SK-N-SH (cell line): ENCODE measurements at regions not wholly inside any gene's neighbourhood (a gene's known extent, or its start where the extent isn't known, plus 50 kb on each side); places are given as distances from the start of the nearest gene placed in this dataset.

Experiments
- CTCF ChIA-PET: fragments of 300-600, 350-600 bp; formaldehyde crosslinking; extraction: SDS; loops from one replicate; lab custom pipeline; 2021; lab: Yijun Ruan, JAX
- POLR2A ChIA-PET: fragments of 350-600 bp; sonication (Branson Sonifier 250); formaldehyde crosslinking; extraction: SDS; loops from one replicate; lab custom pipeline; 2020; ENCODE audit warnings: antibody characterized with exemption, inconsistent platforms; lab: Yijun Ruan, JAX
- DNase-seq: peaks from one replicate; pipeline ENCODE4 v3.0.0; 2012
- H2AFZ ChIP-seq: fragments of 200-600 bp; sonication (generic); 2 replicates; pipeline ENCODE4 v1.8.1; 2016; ENCODE audit warnings: antibody characterized with exemption, mild to moderate bottlenecking, low read depth
- H3F3A ChIP-seq: fragments of 200-600 bp; sonication (generic); replicated peaks from 2 replicates; pipeline ENCODE3; 2016; ENCODE audit warnings: antibody characterized with exemption, mild to moderate bottlenecking; ENCODE audit not compliant: insufficient read depth
- H3K27ac ChIP-seq, 2 experiments: fragments of 200-500 bp in 1 of 2; fragments of 200-600 bp in 1 of 2; sonication (Bioruptor generic) in 1 of 2; sonication (generic), shearing (Covaris generic) in 1 of 2; 2 replicates each; pipeline versions ENCODE4 v1.5.1 to v1.6.1; 2014 to 2016; ENCODE audit warnings: low read depth in 2 of 2, inconsistent platforms in 1 of 2, low read length in 1 of 2, mild to moderate bottlenecking in 1 of 2, mixed read lengths in 1 of 2
- H3K27me3 ChIP-seq: fragments of 200-600 bp; sonication (generic), shearing (Covaris generic); 2 replicates; pipeline ENCODE4 v1.6.1; 2016; ENCODE audit warnings: mixed run types; ENCODE audit not compliant: insufficient read depth
- H3K36me3 ChIP-seq, 2 experiments: fragments of 200-500 bp in 1 of 2; fragments of 200-600 bp in 1 of 2; sonication (Bioruptor generic) in 1 of 2; sonication (generic) in 1 of 2; replicated peaks in 1 of 2; 2 replicates each; pipeline versions ENCODE3 to v1.5.1; 2014 to 2016; ENCODE audit warnings: low read length in 1 of 2, mild to moderate bottlenecking in 1 of 2; ENCODE audit not compliant: insufficient read depth in 2 of 2, control insufficient read depth in 1 of 2
- H3K4me1 ChIP-seq, 2 experiments: fragments of 200-500 bp in 1 of 2; fragments of 200-600 bp in 1 of 2; sonication (Bioruptor generic) in 1 of 2; sonication (generic), shearing (Covaris generic) in 1 of 2; 2 replicates each; pipeline versions ENCODE4 v1.5.1 to v1.6.1; 2014 to 2016; ENCODE audit warnings: low read depth in 1 of 2, low read length in 1 of 2, mixed run types in 1 of 2; ENCODE audit not compliant: insufficient read depth in 2 of 2, control insufficient read depth in 1 of 2
- H3K4me2 ChIP-seq: fragments of 200-600 bp; sonication (generic), shearing (Covaris generic); 2 replicates; pipeline ENCODE4 v1.6.1; 2017; ENCODE audit warnings: mixed run types
- H3K4me3 ChIP-seq, 2 experiments: fragments of 200-500 bp in 1 of 2; fragments of 200-600 bp in 1 of 2; sonication (Bioruptor generic) in 1 of 2; sonication (generic), shearing (Covaris generic) in 1 of 2; 2 replicates each; pipeline versions ENCODE4 v1.5.1 to v1.8.1; 2014 to 2016; ENCODE audit warnings: low read depth in 2 of 2, inconsistent platforms in 1 of 2, low read length in 1 of 2, mild to moderate bottlenecking in 1 of 2, mixed read lengths in 1 of 2, moderate library complexity in 1 of 2
- H3K79me2 ChIP-seq: fragments of 200-600 bp; sonication (generic); 2 replicates; pipeline ENCODE4 v1.8.1; 2017; ENCODE audit warnings: mild to moderate bottlenecking; ENCODE audit not compliant: insufficient read depth
- H3K9ac ChIP-seq: fragments of 200-600 bp; sonication (generic); 2 replicates; pipeline ENCODE4 v1.6.1; 2017; ENCODE audit warnings: mixed run types
- H3K9me2 ChIP-seq: fragments of 200-600 bp; sonication (generic); 2 replicates; pipeline ENCODE4 v1.6.1; 2017; ENCODE audit warnings: mixed run types
- H3K9me3 ChIP-seq: fragments of 200-600 bp; sonication (generic); 2 replicates; pipeline ENCODE4 v1.6.1; 2017; ENCODE audit warnings: mixed run types, mild to moderate bottlenecking, moderate library complexity
- H4K20me1 ChIP-seq: fragments of 200-600 bp; sonication (generic); 2 replicates; pipeline ENCODE4 v1.6.1; 2017; ENCODE audit warnings: mild to moderate bottlenecking, mixed run types; ENCODE audit not compliant: insufficient read depth
- CHD2 ChIP-seq: fragments of 150-350 bp; IDR thresholded peaks from 2 replicates; pipeline ENCODE4 v1.6.1; 2018; ENCODE audit warnings: low read length; ENCODE audit not compliant: partially characterized antibody
- CTCF ChIP-seq: fragments of 200-600 bp; sonication (generic); IDR thresholded peaks from 2 replicates; pipeline ENCODE4 v1.6.1; 2017; ENCODE audit warnings: antibody characterized with exemption, mild to moderate bottlenecking, moderate library complexity
- ELF1 ChIP-seq: IDR thresholded peaks from 2 replicates; pipeline ENCODE4 v1.4.0; 2012
- FOXM1 ChIP-seq: IDR thresholded peaks from 2 replicates; pipeline ENCODE4 v1.4.0; 2012; ENCODE audit warnings: low read depth, mild to moderate bottlenecking
- IRF3 ChIP-seq: fragments of 150-350 bp; IDR thresholded peaks from 2 replicates; pipeline ENCODE4 v1.6.1; 2016; ENCODE audit warnings: mild to moderate bottlenecking, low read depth, low read length
- JUND ChIP-seq: IDR thresholded peaks from 2 replicates; pipeline ENCODE4 v1.4.0; 2012
- MAX ChIP-seq: IDR thresholded peaks from 2 replicates; pipeline ENCODE4 v1.4.0; 2012; ENCODE audit warnings: low read depth
- MXI1 ChIP-seq: IDR thresholded peaks from 2 replicates; pipeline ENCODE4 v1.6.1; 2012; ENCODE audit warnings: mild to moderate bottlenecking, low read depth, low read length, improper control_type of control experiment
- NFIC ChIP-seq: IDR thresholded peaks from 2 replicates; pipeline ENCODE4 v1.4.0; 2012; ENCODE audit warnings: borderline replicate concordance
- PBX3 ChIP-seq: IDR thresholded peaks from 2 replicates; pipeline ENCODE4; 2012
- POLR2AphosphoS5 ChIP-seq: IDR thresholded peaks from 2 replicates; pipeline ENCODE4 v1.6.1; 2012; ENCODE audit warnings: low read depth, low read length
- RAD21 ChIP-seq: IDR thresholded peaks from 2 replicates; pipeline ENCODE4 v1.6.1; 2012; ENCODE audit warnings: mild to moderate bottlenecking, low read length
- RCOR1 ChIP-seq: fragments of 150-350 bp; IDR thresholded peaks from 2 replicates; pipeline ENCODE4 v1.6.1; 2017; ENCODE audit warnings: antibody characterized with exemption, low read length
- RXRA ChIP-seq: IDR thresholded peaks from 2 replicates; pipeline ENCODE4 v1.4.0; 2012; ENCODE audit warnings: low read depth, mild to moderate bottlenecking, borderline replicate concordance
- TAF1 ChIP-seq: IDR thresholded peaks from 2 replicates; pipeline ENCODE4 v1.6.1; 2012; ENCODE audit warnings: low read depth, mild to moderate bottlenecking, low read length, moderate library complexity, borderline replicate concordance
- TCF12 ChIP-seq: IDR thresholded peaks from 2 replicates; pipeline ENCODE4 v1.4.0; 2012
- TEAD4 ChIP-seq: IDR thresholded peaks from 2 replicates; pipeline ENCODE4 v1.4.0; 2012; ENCODE audit warnings: mild to moderate bottlenecking, borderline replicate concordance; ENCODE audit not compliant: insufficient read depth
- USF1 ChIP-seq: IDR thresholded peaks from 2 replicates; pipeline ENCODE4 v1.4.0; 2012; ENCODE audit warnings: low read depth, borderline replicate concordance
- YY1 ChIP-seq: IDR thresholded peaks from 2 replicates; pipeline ENCODE4 v1.4.0; 2012; ENCODE audit warnings: low read depth, mild to moderate bottlenecking
- TF ChIP-seq, protein P1 (sequence below): fragments of 150-350 bp; IDR thresholded peaks from 2 replicates; pipeline ENCODE4 v1.6.1; 2017; ENCODE audit warnings: antibody characterized with exemption, low read length, low read depth, borderline replicate concordance
- TF ChIP-seq, protein P2 (sequence below): IDR thresholded peaks from 2 replicates; pipeline ENCODE4 v1.4.0; 2012; ENCODE audit warnings: low read depth, borderline replicate concordance

DNA sequence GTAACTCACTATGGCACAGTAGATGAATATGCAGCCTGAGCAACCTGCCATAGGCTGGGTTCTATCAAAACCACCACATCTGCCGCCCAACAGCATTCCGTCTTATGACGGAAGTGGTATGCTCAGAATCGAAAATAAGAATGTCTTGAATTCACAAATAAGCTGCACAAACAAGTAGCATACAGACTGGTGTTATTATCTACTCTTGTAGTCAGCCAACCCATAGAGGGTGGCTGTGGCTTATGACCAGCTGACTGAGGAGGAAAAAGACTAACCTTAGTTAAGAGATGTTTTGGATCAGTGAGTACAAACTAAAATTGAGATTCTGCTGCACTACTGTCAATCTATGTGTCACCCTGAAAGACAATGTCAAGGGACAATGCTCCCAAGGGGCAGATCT is 1255.1 kb upstream of the EYS start (continued):
- TF ChIP-seq IRF3 = no peak
- TF ChIP-seq CTCF = no peak
- TF ChIP-seq RAD21 = no peak
- TF ChIP-seq CHD2 = no peak
- TF ChIP-seq MAX = no peak
- TF ChIP-seq RXRA = no peak
- TF ChIP-seq PBX3 = no peak
- TF ChIP-seq YY1 = no peak
- TF ChIP-seq TCF12 = no peak
- no peak for TF ChIP-seq RCOR1

GRCh38 chr6:66961191-66961590 is 1254.2 kb upstream of the EYS start:
- no peak overlapping the region for H3K9ac ChIP-seq
- ChIA-PET CTCF (no interaction called here), POLR2A (no interaction called here)
- DNase-seq = no peak
- no peaks in the 10 kb centered on the region for H4K20me1 ChIP-seq
- no peaks in the 10 kb centered on the region for H3K9me3 ChIP-seq
- no peak overlapping the region for H3K4me3 ChIP-seq
- H3F3A ChIP-seq = no peaks in the 10 kb centered on the region
- H3K79me2 ChIP-seq = no peaks in the 10 kb centered on the region
- H3K36me3 ChIP-seq = no peaks in the 10 kb centered on the region
- H3K27ac ChIP-seq = no peak overlapping the region
- TF ChIP-seq TEAD4 (no peak), POLR2AphosphoS5 (no peak), YY1 (no peak), NFIC (no peak), TAF1 (no peak), JUND (no peak), USF1 (no peak), FOXM1 (no peak), MXI1 (no peak), ELF1 (no peak)
- TF ChIP-seq, protein P1, sequence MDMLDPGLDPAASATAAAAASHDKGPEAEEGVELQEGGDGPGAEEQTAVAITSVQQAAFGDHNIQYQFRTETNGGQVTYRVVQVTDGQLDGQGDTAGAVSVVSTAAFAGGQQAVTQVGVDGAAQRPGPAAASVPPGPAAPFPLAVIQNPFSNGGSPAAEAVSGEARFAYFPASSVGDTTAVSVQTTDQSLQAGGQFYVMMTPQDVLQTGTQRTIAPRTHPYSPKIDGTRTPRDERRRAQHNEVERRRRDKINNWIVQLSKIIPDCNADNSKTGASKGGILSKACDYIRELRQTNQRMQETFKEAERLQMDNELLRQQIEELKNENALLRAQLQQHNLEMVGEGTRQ = no peak
- TF ChIP-seq, protein P2, sequence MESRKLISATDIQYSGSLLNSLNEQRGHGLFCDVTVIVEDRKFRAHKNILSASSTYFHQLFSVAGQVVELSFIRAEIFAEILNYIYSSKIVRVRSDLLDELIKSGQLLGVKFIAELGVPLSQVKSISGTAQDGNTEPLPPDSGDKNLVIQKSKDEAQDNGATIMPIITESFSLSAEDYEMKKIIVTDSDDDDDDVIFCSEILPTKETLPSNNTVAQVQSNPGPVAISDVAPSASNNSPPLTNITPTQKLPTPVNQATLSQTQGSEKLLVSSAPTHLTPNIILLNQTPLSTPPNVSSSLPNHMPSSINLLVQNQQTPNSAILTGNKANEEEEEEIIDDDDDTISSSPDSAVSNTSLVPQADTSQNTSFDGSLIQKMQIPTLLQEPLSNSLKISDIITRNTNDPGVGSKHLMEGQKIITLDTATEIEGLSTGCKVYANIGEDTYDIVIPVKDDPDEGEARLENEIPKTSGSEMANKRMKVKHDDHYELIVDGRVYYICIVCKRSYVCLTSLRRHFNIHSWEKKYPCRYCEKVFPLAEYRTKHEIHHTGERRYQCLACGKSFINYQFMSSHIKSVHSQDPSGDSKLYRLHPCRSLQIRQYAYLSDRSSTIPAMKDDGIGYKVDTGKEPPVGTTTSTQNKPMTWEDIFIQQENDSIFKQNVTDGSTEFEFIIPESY = no peak
- H3K27me3 ChIP-seq = no peaks in the 10 kb centered on the region
- no peak overlapping the region for H2AFZ ChIP-seq
- no peak overlapping the region for H3K4me2 ChIP-seq
- H3K4me1 ChIP-seq = no peaks in the 10 kb centered on the region
- H3K9me2 ChIP-seq = no peaks in the 10 kb centered on the region
